COLO668 (cell line): ENCODE measurements at regions not wholly inside any gene's neighbourhood (a gene's known extent, or its start where the extent isn't known, plus 50 kb on each side); places are given as distances from the start of the nearest gene placed in this dataset.

Experiments used
- DNase-seq: peaks from one replicate; lab custom pipeline; 2025; ENCODE audit not compliant: unreplicated experiment; lab: John Stamatoyannopoulos, UW

DNA sequence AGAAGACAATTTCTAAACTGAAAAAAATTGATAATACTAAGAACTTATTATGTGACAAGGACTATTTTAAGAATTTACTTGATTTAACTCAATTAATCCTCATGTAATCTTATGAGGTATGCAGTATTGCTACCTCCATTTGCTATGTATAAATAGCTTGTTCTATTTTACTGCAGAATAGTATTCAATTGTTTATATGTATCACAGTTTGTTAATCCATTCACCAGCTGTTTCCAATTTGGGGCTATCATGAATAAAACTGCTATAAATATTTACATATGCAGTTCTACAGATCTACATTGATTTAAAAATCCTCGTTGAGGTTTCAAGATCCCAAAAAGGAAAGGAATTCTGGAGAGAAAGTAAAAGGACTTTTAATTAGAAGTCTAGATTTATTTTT is 54.8 kb upstream of the DOCK10 start:
- no peak for DNase-seq
